HG03135 (cell line): ENCODE measurements at regions not wholly inside any gene's neighbourhood (a gene's known extent, or its start where the extent isn't known, plus 50 kb on each side); places are given as distances from the start of the nearest gene placed in this dataset.

Experiments used
- ATAC-seq: cut with Tn5 transposase; IDR thresholded peaks from one replicate; pipeline ENCODE4 v1.9.1; 2021; ENCODE audit warnings: mild to moderate bottlenecking, moderate library complexity; ENCODE audit not compliant: unreplicated experiment

- no peak for ATAC-seq
Measured at GRCh38 chr12:68499616-68500015, 111.1 kb upstream of the RAP1B start.

- no peak for ATAC-seq
Measured at GRCh38 chr12:68501226-68501625, 109.5 kb upstream of the RAP1B start.

DNA sequence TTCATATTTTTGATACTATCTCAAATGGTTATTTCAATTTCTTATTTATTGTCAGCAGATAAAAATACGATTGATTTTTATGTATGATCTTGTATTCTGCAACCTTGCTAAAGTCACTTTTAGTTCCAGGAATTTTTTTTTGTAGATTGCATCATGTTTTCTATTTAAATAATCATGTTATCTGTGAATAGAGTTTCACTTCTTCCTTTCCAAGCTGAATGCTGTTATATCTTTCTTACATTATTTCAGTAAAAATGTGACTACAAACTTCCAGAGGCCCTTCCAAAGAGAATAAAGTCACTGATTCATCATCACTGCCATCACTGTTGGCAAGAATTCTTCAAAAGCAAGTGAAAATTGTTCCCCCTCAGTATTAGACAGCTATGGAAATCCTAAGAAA lies 104.7 kb upstream of the RAP1B start:
- ATAC-seq: no peak

DNA sequence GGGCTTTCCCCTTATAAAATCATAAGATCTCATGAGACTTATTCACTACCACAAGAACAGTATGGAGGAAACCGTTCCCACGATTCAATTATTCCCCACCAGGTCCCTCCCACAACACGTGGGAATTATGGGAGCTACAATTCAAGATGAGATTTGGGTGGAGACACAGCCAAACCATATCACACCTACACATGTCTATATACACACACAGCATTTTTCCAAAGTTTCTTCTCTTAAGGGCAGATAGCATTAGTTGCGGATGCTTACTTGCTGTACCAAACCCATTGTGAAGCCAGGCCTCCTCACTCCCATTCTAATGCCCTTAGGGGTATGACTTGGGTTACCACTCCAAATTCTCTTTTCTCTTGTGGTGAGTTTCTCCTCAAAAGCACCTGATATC lies 104.1 kb upstream of the RAP1B start:
- ATAC-seq: no peak

GRCh38 chr12:68507657-68508056 lies 103.0 kb upstream of the RAP1B start:
- ATAC-seq: no peak

GRCh38 chr12:68508576-68508975 lies 102.1 kb upstream of the RAP1B start:
- ATAC-seq: no peak

DNA sequence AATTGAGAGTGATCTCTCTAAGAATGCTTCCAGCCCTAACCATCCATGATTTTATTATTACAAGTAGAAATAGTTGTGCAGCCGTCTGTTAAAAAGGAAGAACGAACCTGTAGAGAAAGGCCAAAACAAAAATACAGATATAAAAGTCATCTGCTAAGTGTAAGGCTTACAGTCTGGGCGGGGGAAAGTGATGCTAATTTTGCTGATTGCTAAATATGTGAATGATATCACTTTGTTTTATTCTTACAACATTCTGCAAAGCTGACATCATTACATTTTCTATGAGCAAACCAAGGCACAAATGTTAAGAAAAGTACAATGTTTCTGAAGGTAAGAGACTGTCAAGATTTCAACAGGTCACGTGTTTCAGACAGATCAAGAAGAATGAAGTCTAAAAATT lies 101.5 kb upstream of the RAP1B start:
- ATAC-seq: no peak

DNA sequence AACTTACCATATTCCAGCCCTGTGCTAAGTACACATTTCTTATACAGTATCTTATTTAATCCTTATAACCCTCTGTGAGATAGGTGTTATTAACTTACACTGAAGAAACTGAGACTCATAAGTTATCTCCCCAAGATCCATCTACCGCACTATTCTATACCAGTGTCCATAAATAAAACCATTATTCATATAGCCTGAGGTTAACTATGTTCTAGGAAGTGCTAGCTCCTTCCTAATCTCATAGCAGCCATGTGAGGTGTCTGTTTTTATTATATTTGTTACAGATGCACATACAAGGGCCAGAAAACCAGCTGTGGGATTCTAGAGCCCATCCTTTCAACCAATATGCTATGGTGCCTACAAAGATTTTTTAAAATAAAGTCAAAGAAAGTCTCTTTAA lies 100.3 kb upstream of the RAP1B start:
- ATAC-seq: no peak

DNA sequence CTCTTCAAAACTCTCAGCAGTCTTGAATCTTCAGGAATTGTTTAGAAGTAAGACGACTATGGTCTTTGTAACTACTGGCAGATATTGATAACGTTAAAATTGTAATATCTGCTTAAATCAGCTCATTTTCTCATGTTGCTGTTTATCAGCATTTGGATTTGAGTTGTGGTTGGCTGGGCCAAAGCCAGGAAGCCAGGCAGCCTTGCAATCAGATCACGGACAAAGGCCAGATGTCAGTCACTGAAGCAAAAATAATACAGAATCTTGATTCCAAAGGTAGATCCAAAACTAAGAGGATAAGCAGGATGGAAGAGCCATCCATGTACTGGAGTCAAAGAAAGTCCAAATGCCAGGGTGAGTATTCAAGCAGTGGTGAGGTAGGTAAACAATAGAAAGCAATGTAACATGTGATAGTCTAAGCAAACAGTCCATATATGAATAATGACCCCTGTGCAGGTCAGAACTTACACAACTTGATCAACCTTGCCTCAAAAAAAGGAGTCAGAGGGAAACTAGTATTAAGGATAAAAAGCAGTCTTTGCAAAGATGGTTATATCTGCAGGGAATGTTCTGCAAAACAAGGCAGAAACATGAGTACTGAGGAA lies 95.8 kb upstream of the RAP1B start:
- ATAC-seq: no peak

GRCh38 chr12:68515793-68516192 lies 94.9 kb upstream of the RAP1B start:
- no peak for ATAC-seq

DNA sequence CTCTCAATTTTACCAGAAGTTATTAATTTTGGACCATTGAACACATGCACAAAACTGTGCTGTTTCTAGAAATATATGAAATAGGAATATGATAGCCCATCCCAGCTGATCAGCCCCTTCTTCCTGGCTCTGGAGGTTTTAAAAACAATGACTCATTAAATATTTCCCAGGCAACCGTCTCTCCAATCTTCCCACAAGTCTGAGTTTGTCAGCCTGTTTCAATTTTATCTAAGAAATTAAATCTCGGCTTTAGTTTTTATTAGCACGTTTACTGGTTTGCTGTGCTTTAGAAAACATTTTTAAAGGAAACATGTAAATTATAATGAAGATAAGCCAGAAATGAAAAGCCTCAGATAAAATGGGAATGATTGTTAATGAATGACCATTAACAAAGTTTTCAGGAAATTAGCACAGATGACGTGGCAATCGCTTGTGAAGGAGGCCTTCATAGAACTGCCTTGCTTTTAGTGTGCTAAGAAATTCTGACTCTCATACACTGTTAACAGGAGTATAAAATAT lies 89.3 kb upstream of the RAP1B start:
- ATAC-seq: no peak

DNA sequence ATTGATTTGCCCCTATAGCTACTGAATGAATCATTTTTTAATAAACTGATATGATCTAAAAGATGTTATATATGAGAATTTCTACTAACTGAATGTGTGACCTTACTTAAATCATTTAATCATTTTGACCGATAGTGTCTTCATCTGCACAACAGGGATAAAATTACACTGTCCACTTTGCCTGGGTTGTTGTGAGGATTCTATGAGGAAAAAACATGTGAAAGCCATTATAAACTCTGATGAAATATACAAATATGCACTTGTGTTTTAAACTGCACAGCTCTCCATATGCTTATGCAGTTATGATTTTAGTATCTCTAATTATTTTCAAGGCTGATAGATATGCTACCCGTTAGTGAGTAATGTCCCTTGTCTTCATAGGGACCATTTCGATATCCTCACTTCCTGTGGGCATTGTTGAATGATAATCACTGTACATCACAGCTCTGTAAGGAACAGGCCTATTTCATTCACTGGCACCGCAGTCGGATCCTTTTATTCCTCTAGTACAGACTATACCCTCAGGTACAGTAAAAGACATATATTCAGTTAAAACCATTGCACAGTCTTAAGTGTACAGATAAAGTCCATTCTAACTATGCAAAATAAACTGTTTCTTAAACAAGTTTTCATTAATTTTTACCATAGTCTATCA lies 88.7 kb upstream of the RAP1B start:
- no peak for ATAC-seq

DNA sequence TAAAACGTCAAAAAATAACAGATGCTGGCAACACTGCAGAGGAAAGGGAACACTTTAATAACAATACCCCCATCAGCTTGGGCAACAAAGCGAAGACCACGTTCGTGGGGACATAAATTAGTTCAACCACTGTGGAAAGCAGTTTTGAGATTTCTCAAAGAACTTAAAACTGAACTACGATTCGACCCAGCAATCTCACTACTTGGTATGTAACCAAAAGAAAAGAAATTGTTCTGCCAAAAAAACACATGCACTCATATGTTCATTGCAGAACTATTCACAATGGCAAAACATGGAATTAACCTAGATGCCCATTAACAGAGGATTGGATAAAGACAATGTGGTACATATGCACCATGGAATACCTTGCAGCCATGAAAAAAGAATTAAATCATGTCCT lies 81.2 kb upstream of the RAP1B start:
- no peak for ATAC-seq

- no peak for ATAC-seq
Measured at GRCh38 chr12:68529869-68530268, 80.8 kb upstream of the RAP1B start.

DNA sequence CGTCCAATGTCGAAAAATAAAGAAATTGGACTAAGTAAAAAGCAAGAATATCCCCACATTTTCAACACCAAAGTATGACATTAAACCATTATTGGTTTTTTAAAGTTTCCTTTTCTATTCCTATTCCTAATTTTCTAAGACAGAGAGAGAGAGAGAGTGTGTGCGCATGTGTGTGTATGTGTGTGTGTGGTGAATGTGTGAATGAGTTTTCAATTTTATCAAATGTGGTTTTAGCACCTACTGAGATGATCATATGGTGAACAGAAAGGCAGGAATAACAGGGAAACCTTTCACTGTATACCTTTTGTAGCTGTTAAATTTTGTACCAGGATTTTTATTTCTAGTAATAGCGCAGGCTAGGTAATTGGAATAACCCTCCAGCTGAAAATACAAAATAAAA lies 80.4 kb upstream of the RAP1B start:
- ATAC-seq: no peak

DNA sequence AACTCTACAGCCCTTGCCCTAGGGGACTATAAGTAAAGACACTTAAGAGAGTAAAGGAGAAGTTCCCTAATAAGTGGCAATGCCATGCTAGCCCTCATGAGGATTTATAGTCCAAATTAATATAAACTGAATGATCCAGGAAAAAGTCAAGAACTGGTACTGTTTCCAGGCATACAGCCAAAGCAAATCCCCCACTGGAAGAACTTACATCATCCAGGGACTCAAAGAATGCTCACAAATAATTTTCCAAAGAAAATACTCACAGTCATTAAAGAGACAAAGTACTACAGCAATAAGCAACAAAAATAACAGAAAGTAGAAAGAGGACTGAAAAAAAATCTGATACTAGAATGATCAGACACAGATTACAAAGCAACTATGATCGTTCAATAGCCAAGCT lies 79.7 kb upstream of the RAP1B start:
- no peak for ATAC-seq

DNA sequence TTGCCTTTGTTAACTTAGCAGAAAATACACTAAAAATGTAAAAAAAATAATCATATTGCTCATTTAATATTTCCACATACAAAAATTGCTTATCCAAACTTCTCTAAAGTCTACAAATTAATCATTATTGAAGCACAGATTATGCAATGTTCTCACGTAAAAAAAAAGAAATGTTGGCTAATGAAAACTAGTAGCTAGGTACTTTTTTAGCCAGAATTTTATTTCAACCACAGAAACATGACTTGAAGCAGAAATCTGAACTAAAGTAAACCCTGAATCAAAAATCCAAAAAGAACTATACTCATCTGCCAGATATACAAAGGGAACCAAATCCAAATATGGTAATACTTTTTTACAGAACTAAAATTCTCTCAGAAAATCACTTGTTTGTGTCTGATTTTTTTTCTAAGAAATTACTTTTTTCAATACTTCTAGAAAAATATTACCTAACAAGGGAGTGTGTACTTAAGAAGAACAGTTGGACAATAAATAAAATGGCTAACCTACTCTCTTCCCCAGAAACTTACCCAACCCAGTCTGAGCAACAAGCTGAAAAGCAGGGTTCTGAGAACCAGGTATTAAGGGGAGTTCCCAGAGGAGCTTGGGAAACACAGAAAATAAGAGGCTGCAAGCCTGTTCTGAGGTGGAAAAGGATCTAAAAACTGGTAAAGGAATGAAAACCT lies 78.4 kb upstream of the RAP1B start:
- no peak for ATAC-seq

DNA sequence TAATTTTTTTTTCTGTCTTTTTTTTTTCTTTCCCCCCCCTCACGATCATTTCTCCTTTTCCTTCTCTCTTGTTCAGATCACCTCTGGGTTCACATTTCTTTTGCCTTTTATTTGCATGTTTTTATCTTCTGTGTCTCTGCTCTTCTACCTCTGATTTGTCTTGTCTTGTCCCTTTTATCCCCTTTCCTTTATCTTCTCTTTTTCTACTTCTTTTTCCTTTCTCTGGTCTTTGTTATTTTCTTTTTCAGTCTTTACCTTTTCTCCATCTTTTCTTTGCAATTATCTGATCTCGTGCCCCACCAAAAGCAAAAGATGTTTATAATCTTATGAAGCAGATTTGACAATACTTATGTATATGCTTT lies 77.8 kb upstream of the RAP1B start:
- ATAC-seq: no peak

GRCh38 chr12:68534108-68534507 lies 76.6 kb upstream of the RAP1B start:
- ATAC-seq: no peak

DNA sequence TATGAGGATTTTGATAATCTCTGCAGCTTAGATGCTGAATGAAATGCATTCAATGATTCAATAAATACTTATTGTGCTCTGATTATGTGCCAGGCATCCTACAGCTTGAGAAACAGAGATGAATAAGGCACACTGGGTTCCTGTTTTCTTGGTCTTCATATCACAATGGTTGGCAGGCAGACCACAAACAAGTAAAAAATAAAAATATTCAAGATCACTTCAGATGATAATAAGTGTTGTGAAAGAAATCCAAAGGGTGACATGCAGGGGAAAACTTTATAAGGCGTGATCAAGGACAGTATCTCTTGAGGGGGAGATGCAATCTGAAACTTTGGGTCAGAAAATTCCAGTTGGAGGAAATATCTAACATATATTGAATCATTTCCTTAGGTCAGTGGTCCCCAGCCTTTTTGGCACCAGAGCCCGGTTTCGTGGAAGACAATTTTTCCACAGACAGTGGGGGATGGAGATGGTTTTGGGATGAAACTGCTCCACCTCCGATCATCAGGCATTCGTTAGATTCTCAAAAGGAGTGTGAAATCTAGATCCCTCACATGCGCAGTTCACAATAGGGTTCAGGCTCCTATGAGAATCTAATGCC lies 73.7 kb upstream of the RAP1B start:
- no peak for ATAC-seq

DNA sequence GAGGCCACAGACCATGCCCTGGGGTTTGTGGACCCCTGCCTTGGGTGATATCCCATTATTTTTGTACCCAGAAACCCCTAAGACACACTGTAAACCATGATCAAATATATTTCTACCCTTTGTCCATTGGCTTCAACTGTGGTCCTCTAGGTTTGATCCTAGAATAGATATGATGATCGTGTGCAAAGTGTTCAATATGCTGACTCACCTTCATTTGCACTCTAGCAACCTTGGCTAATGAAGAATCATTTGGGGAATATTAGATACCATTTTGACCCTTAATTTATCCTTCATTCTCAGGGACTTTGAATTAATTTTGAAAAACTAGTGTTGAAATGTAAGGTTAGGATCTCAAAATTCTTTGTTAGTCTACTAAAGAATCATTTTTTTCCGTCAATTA lies 73.1 kb upstream of the RAP1B start:
- ATAC-seq: no peak
